AG04449 (cell line): ENCODE measurements at regions not wholly inside any gene's neighbourhood (a gene's known extent, or its start where the extent isn't known, plus 50 kb on each side); places are given as distances from the start of the nearest gene placed in this dataset.
"Not testable (repeated sequence)": the region's sequence is repeated elsewhere in the genome, so short reads cannot be mapped to it uniquely, and the experiment has no call there.

Experiments
- CTCF ChIA-PET: fragments of 350-600 bp; formaldehyde crosslinking; extraction: SDS; loops from one replicate; lab custom pipeline; 2021; ENCODE audit warnings: antibody characterized with exemption; lab: Yijun Ruan, JAX
- POLR2A ChIA-PET: fragments of 400-600, 350-600 bp; formaldehyde crosslinking; extraction: SDS; loops from one replicate; lab custom pipeline; 2020; ENCODE audit warnings: antibody characterized with exemption, inconsistent platforms; lab: Yijun Ruan, JAX
- DNase-seq: peaks from one replicate; pipeline ENCODE4 v3.0.0-alpha.2; 2010; ENCODE audit warnings: low read depth, low spot score
- H3K4me3 ChIP-seq: 2 replicates; pipeline ENCODE4 v1.5.1; 2011; ENCODE audit warnings: low read depth, mild to moderate bottlenecking, control low read depth, low read length
- TF ChIP-seq, protein P1 (sequence below): IDR thresholded peaks from one replicate; pipeline ENCODE4 v1.5.1; 2011; ENCODE audit warnings: mild to moderate bottlenecking, moderate library complexity, low read length, control low read depth, inconsistent platforms; ENCODE audit not compliant: insufficient read depth; ENCODE audit errors: missing control alignments

DNA sequence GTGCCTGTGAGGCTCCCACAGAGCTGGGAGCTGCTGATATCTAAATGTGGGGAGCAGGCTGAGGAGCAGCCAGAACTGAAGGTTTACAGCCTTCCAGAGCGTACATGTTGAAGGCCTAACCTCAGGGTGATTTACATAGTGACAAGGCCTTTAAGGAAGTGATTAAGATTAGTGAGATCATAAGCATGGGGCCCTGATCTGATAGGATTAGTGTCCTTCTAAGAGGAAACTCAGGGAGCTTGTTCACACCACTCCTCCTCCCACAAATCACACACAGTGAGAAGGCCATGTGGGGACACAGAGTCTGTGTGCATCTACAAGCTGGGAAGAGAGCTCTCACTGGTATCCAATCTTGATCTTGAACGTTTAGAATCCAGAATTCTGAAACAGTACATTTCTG lies 92.3 kb upstream of the NBPF6 start:
- ChIA-PET CTCF (no interaction called here), POLR2A (no interaction called here)
- TF ChIP-seq, protein P1, sequence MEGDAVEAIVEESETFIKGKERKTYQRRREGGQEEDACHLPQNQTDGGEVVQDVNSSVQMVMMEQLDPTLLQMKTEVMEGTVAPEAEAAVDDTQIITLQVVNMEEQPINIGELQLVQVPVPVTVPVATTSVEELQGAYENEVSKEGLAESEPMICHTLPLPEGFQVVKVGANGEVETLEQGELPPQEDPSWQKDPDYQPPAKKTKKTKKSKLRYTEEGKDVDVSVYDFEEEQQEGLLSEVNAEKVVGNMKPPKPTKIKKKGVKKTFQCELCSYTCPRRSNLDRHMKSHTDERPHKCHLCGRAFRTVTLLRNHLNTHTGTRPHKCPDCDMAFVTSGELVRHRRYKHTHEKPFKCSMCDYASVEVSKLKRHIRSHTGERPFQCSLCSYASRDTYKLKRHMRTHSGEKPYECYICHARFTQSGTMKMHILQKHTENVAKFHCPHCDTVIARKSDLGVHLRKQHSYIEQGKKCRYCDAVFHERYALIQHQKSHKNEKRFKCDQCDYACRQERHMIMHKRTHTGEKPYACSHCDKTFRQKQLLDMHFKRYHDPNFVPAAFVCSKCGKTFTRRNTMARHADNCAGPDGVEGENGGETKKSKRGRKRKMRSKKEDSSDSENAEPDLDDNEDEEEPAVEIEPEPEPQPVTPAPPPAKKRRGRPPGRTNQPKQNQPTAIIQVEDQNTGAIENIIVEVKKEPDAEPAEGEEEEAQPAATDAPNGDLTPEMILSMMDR = no peak
- H3K4me3 ChIP-seq = no peak overlapping the region
- no peak for DNase-seq

DNA sequence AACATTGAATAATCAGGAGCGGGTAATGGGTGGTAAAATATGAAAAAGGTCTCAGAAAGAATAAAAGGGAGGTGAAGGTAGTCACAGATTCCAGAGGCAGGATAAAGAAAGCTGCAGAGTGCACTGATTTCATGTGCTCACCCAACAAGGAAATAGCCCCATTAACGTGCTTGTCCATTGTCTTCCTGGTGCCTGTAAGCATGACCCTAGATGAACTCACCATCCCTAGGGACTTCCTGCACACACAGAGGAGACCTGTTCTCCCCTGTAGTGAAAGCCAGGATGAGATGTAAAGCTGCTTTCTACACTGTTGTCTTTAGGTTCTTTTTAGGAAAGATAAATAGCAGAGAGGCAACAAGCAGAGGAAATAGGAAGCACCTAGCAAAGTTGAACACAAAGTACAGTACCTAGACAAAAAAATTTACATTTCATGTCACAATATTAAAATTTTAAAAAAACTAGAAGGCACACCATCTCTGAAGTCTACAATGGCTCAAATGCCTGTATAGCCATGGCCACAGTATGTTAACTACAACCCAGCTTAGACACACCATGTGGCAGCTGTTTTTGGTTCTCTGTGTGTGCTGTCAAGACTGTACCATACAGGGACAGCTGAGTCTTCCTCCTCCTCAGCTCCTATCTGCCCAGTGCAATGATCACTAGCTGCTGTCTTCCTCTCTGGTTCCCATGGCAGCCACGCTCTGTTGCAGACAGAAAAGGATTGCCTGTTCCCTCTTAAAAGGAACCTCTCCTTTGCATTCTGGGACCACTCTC lies 69.9 kb upstream of the NBPF6 start:
- POLR2A ChIA-PET, H3K4me3 ChIP-seq, DNase-seq, CTCF ChIA-PET: not testable (repeated sequence)
